Heart left ventricle (tissue), 16 donors: ENCODE measurements at regions not wholly inside any gene's neighbourhood (a gene's known extent, or its start where the extent isn't known, plus 50 kb on each side); places are given as distances from the start of the nearest gene placed in this dataset.

Experiments
- ATAC-seq, 4 donors: fragments of 200-7000 bp; cut with Tn5 transposase; one replicate each; pipeline ENCODE4 v1.9.1; 2020 to 2022; ENCODE audit warnings: moderate library complexity in 4 of 4, mild to moderate bottlenecking in 3 of 4, moderate number of reproducible peaks in 1 of 4
- DNase-seq, 5 donors: peaks; one replicate each; pipeline ENCODE4 v3.0.0-alpha.2; 2020
- H3K27ac ChIP-seq, 12 donors: fragments of 200-600 bp; sonication (generic) in 4 of 12; one replicate each; pipeline versions ENCODE4 v1.5.0 to v1.8.0; 2016 to 2022; ENCODE audit warnings: mild to moderate bottlenecking in 2 of 12
- H3K27me3 ChIP-seq, 9 donors: fragments of 200-600 bp; sonication (generic) in 2 of 9; one replicate each; pipeline versions ENCODE4 v1.5.1 to v1.8.0; 2016 to 2022; ENCODE audit warnings: mild to moderate bottlenecking in 3 of 9
- H3K36me3 ChIP-seq, 9 donors: fragments of 200-600 bp; sonication (generic) in 2 of 9; one replicate each; pipeline versions ENCODE4 v1.5.0 to v1.8.0; 2018 to 2022; ENCODE audit warnings: mild to moderate bottlenecking in 2 of 9
- H3K4me1 ChIP-seq, 12 donors: fragments of 200-600 bp; sonication (generic) in 4 of 12; one replicate each; pipeline versions ENCODE4 v1.5.0 to v1.8.0; 2016 to 2022; ENCODE audit warnings: mild to moderate bottlenecking in 3 of 12
- H3K4me3 ChIP-seq, 12 donors: fragments of 200-600 bp; sonication (generic) in 4 of 12; one replicate each; pipeline versions ENCODE4 v1.5.0 to v1.8.0; 2017 to 2022; ENCODE audit warnings: mild to moderate bottlenecking in 9 of 12, moderate library complexity in 4 of 12
- H3K9me3 ChIP-seq, 12 donors: fragments of 200-600 bp; sonication (generic) in 4 of 12; one replicate each; pipeline versions ENCODE4 v1.5.0 to v1.8.0; 2016 to 2022; ENCODE audit warnings: mild to moderate bottlenecking in 1 of 12
- POLR2A ChIP-seq, 2 donors: fragments of 450-650 bp; IDR thresholded peaks; one replicate each; pipeline ENCODE4 v1.6.1; 2017; ENCODE audit warnings: antibody characterized with exemption in 2 of 2, mild to moderate bottlenecking in 2 of 2, moderate library complexity in 2 of 2
- WGBS, 4 donors: extraction: QIAGEN DNeasy Blood & Tissue Kit in 2 of 4; methylation state at CpG; one replicate each; pipeline versions ENCODE4 v1.1.5 to v1.1.7; 2013 to 2018; 5-methylcytosine and 5-hydroxymethylcytosine counted together
- intact Hi-C, 10 donors: fragments of 100-400 bp; cut with DNase I; formaldehyde crosslinking; loops; one replicate each; pipeline versions ENCODE4 v1.11.1 to v1.14.2; 2022
- TF ChIP-seq, protein P1 (sequence below), 12 donors: fragments of 200-600 bp; sonication (generic) in 4 of 12; IDR thresholded peaks; one replicate each; pipeline versions ENCODE4 v1.5.0 to v1.8.0; 2018 to 2022; ENCODE audit warnings: antibody characterized with exemption in 12 of 12, mild to moderate bottlenecking in 5 of 12
- donor health status: ischemic (EF 13 %, LVEDD 7.1; RV severe dilation, severe dysfunction).
- donor health status: healthy with polysubstance abuse.
- donor health status: DM: no; HTN: yes; CAD: no.
- donor health status: DM: no; HTN: no; CAD: no.
- donor health status: ischemic (EF 25% LVEDD 6.9; RV normal size, moderate dysfunction).
- donor health status: ischemic (EF 25% LVEDD 5.7; RV mildly dilated, moderate dysfunction).
- donor health status: healthy.
- donor health status: DM: yes; HTN: yes; CAD: no.
- donor health status: ischemic (EF 35%, LVEDD 5.7; RV mildly dilated, moderate dysfunction).
- donor health status: nonischemic (EF 11% LVEDD 7.7; RV severe dilation, severe dysfunction).
- donor health status: DM: yes; HTN: yes; CAD: no.
- donor health status: PGD.
- donor health status: ischemic (EF 29% LVEDD 5.4; RV normal size, mild dysfunction).
- donor health status: nonischemic (EF 23%, LVEDD 6.1; RV moderate dilation, normal function).

DNA sequence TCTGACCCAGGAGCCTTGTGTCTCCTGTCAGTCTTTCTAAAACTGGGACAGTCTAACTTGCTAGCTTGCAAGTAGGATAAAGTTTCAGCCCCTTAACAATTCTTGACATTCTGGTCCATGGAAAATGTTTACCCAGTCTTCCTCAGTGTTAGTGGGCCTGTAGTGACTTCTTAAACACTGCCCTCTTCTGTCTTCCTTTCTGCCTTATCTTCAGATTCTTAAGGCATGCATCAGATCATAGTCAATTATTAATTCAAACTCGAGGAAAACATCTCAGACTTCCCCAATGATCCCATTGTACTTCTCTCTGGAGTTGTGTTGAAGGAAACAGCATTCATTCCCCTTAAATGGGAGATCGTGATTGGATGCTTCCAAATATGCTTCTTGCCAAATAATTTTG is 1199.8 kb downstream of the DTWD2 start:
- intact Hi-C loops = no loop called here
- Histone ChIP-seq H3K36me3 (no peaks in the 10 kb centered on the region), H3K27ac (no peak overlapping the region), H3K27me3 (no peaks in the 10 kb centered on the region), H3K4me1 (no peaks in the 10 kb centered on the region), H3K9me3 (no peaks in the 10 kb centered on the region), H3K4me3 (no peak overlapping the region)
- ATAC-seq (no peak), DNase-seq (no peak)
- no peak for TF ChIP-seq POLR2A (IDR thresholded peaks at IDR 0.05)
- TF ChIP-seq, protein P1, sequence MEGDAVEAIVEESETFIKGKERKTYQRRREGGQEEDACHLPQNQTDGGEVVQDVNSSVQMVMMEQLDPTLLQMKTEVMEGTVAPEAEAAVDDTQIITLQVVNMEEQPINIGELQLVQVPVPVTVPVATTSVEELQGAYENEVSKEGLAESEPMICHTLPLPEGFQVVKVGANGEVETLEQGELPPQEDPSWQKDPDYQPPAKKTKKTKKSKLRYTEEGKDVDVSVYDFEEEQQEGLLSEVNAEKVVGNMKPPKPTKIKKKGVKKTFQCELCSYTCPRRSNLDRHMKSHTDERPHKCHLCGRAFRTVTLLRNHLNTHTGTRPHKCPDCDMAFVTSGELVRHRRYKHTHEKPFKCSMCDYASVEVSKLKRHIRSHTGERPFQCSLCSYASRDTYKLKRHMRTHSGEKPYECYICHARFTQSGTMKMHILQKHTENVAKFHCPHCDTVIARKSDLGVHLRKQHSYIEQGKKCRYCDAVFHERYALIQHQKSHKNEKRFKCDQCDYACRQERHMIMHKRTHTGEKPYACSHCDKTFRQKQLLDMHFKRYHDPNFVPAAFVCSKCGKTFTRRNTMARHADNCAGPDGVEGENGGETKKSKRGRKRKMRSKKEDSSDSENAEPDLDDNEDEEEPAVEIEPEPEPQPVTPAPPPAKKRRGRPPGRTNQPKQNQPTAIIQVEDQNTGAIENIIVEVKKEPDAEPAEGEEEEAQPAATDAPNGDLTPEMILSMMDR (IDR thresholded peaks at IDR 0.05) = no peak
- 33 to 51% (median 43%) methylated on average over 2 of the region's 2 CpGs for WGBS, 4 donors

DNA sequence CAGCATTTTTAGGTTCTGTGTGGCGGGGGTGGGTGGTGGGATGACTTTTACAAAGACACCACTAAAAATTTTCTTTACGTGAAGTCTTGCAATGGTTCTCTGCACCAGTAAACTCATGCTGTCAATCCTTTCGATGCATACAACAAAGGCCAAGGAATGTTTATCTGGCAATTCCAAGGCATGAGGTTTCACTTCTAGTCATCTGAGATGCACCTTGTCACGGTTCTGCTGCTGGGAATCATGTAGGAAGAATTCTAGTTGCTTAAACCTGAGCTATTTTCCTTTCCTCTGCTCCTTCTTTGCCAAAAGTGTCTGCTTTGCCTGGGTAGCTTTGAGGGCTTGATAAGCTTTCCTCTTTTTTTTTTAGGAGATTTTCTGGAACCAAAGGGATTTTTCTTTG is 1204.5 kb upstream of the SEMA6A start:
- Histone ChIP-seq H3K4me3 (no peak overlapping the region), H3K4me1 (no peaks in the 10 kb centered on the region), H3K9me3 (peaks cover 0 to 19% (median 2%) of the 10 kb centered on the region in 12 donors), H3K27me3 (no peaks in the 10 kb centered on the region), H3K36me3 (no peaks in the 10 kb centered on the region), H3K27ac (no peak overlapping the region)
- ATAC-seq = no peak
- 88 to 93% (median 92%) methylated on average over 4 of the region's 4 CpGs for WGBS, 4 donors
- no peak for DNase-seq
- intact Hi-C loops = no loop called here
- TF ChIP-seq, protein P1 (IDR thresholded peaks at IDR 0.05) = no peak
- TF ChIP-seq POLR2A (IDR thresholded peaks at IDR 0.05) = no peak

DNA sequence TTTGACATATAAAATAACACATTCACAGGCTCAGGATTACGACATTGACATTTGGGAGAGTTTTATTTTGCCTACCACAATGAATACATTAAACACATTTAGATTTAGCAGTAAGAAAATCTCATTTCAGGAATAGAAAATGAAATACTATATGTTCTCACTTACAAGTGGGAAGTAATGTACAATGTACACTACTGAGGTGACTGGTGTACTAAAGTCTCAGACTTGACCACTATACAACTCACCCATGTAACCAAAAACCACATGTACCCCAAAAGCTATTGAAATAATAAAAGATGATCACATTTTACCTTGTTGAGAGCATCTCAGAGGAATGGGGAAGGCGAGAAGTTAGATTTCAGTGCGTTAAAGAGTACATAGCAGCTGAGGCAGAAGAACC is 1202.4 kb upstream of the SEMA6A start:
- 89 to 93% (median 92%) methylated on average over 3 of the region's 3 CpGs for WGBS, 4 donors
- Histone ChIP-seq H3K4me3 (no peak overlapping the region), H3K27me3 (no peaks in the 10 kb centered on the region), H3K4me1 (no peaks in the 10 kb centered on the region), H3K27ac (no peak overlapping the region), H3K36me3 (no peaks in the 10 kb centered on the region), H3K9me3 (peaks cover 0 to 27% (median 4%) of the 10 kb centered on the region in 12 donors)
- TF ChIP-seq, protein P1 (IDR thresholded peaks at IDR 0.05) = no peak
- no peak for TF ChIP-seq POLR2A (IDR thresholded peaks at IDR 0.05)
- no peak for DNase-seq
- intact Hi-C loops = no loop called here
- ATAC-seq = no peak

DNA sequence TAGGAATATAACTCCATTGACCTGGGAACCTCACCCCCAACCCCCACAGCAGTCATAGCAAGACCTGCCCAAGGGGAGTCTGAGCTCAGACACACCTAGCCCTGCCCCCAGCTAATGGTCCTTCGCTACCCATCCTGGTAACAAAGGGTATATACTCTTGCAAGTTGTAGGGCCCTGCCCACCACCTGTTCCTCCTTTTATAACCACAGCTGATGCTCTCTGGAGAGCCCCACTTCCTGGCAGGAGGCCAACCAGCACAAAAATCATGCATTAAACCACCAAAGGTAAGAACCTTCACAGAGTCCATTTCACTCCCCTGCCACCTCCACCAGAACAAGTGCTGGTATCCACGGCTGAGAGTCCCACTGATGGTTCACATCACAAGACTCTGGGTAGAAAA is 1195.3 kb upstream of the SEMA6A start:
- intact Hi-C loops = no loop called here
- Histone ChIP-seq H3K27me3 (no peaks in the 10 kb centered on the region), H3K36me3 (no peaks in the 10 kb centered on the region), H3K27ac (no peak overlapping the region), H3K9me3 (peaks cover 0 to 27% (median 2%) of the 10 kb centered on the region in 12 donors), H3K4me1 (no peaks in the 10 kb centered on the region), H3K4me3 (no peak overlapping the region)
- WGBS, 4 donors = 89 to 100% (median 95%) methylated on average over 2 of the region's 2 CpGs
- DNase-seq (no peak), ATAC-seq (no peak)
- TF ChIP-seq, protein P1 (IDR thresholded peaks at IDR 0.05) = no peak
- TF ChIP-seq POLR2A (IDR thresholded peaks at IDR 0.05) = no peak
